HG03045 (cell line): ENCODE measurements at regions not wholly inside any gene's neighbourhood (a gene's known extent, or its start where the extent isn't known, plus 50 kb on each side); places are given as distances from the start of the nearest gene placed in this dataset.

Experiments used
- ATAC-seq: cut with Tn5 transposase; IDR thresholded peaks from one replicate; pipeline ENCODE4 v1.9.1; 2021; ENCODE audit warnings: mild to moderate bottlenecking, moderate library complexity; ENCODE audit not compliant: unreplicated experiment

- no peak for ATAC-seq
Measured at GRCh38 chr11:15532432-15532831, 417.7 kb downstream of the INSC start.

- no peak for ATAC-seq
Measured at GRCh38 chr11:15534266-15534665, 419.5 kb downstream of the INSC start.

- ATAC-seq, result no peak
Measured at GRCh38 chr11:15535414-15535813, 420.7 kb downstream of the INSC start.

GRCh38 chr11:15536438-15536837 is 421.7 kb downstream of the INSC start:
- ATAC-seq, result no peak

- no peak for ATAC-seq
Measured at GRCh38 chr11:15539645-15540044, 424.9 kb downstream of the INSC start.

GRCh38 chr11:15541079-15541478 is 426.4 kb downstream of the INSC start:
- no peak for ATAC-seq

- no peak for ATAC-seq
Measured at GRCh38 chr11:15544353-15544752, 429.6 kb downstream of the INSC start.

GRCh38 chr11:15547685-15548084 is 433.0 kb downstream of the INSC start:
- no peak for ATAC-seq

- ATAC-seq, result no peak
Measured at GRCh38 chr11:15551901-15552851, 437.5 kb downstream of the INSC start.

GRCh38 chr11:15555161-15555560 is 440.4 kb downstream of the INSC start:
- no peak for ATAC-seq

GRCh38 chr11:15557457-15558230 is 442.9 kb downstream of the INSC start:
- no peak for ATAC-seq

- ATAC-seq, result no peak
Measured at GRCh38 chr11:15558513-15559181, 443.9 kb downstream of the INSC start.

GRCh38 chr11:15560689-15561467 is 446.2 kb downstream of the INSC start:
- no peak for ATAC-seq

GRCh38 chr11:15562230-15562629 is 447.5 kb downstream of the INSC start:
- ATAC-seq, result no peak

- ATAC-seq, result no peak
Measured at GRCh38 chr11:15563054-15563453, 448.3 kb downstream of the INSC start.

- ATAC-seq, result no peak
Measured at GRCh38 chr11:15565880-15566279, 451.2 kb downstream of the INSC start.

- ATAC-seq, result no peak
Measured at GRCh38 chr11:15568440-15568839, 453.7 kb downstream of the INSC start.

- no peak for ATAC-seq
Measured at GRCh38 chr11:15569305-15570025, 454.7 kb downstream of the INSC start.

GRCh38 chr11:15575409-15575808 is 460.7 kb downstream of the INSC start:
- no peak for ATAC-seq

- no peak for ATAC-seq
Measured at GRCh38 chr11:15576769-15577168, 462.0 kb downstream of the INSC start.
